GM12865 (cell line): ENCODE measurements at regions not wholly inside any gene's neighbourhood (a gene's known extent, or its start where the extent isn't known, plus 50 kb on each side); places are given as distances from the start of the nearest gene placed in this dataset.

Source experiments
- DNase-seq: peaks from one replicate; pipeline ENCODE4 v3.0.0; 2010; ENCODE audit warnings: low read depth
- H3K4me3 ChIP-seq: 2 replicates; pipeline ENCODE4 v1.5.1; 2011; ENCODE audit warnings: mild to moderate bottlenecking, low read depth, low read length, control low read depth
- CTCF ChIP-seq: IDR thresholded peaks from 2 replicates; pipeline ENCODE4 v1.5.1; 2011; ENCODE audit warnings: low read length, control low read depth, low read depth, inconsistent platforms; ENCODE audit not compliant: insufficient read depth; ENCODE audit errors: missing control alignments

- TF ChIP-seq CTCF, result no peak
- no peak for DNase-seq
- H3K4me3 ChIP-seq, result no peak overlapping the region
Measured at GRCh38 chr2:12436935-12437561, 279.7 kb upstream of the TRIB2 start.

- TF ChIP-seq CTCF, result no peak
- no peak overlapping the region for H3K4me3 ChIP-seq
- DNase-seq, result no peak
Measured at GRCh38 chr2:12440731-12441130, 276.0 kb upstream of the TRIB2 start.

GRCh38 chr2:12441750-12442475 lies 274.8 kb upstream of the TRIB2 start:
- no peak overlapping the region for H3K4me3 ChIP-seq
- DNase-seq, result no peak
- no peak for TF ChIP-seq CTCF

- no peak for DNase-seq
- H3K4me3 ChIP-seq, result no peak overlapping the region
- no peak for TF ChIP-seq CTCF
Measured at GRCh38 chr2:12442476-12442847, 274.3 kb upstream of the TRIB2 start.

- H3K4me3 ChIP-seq, result no peak overlapping the region
- no peak for DNase-seq
- TF ChIP-seq CTCF, result no peak
Measured at GRCh38 chr2:12448846-12449505, 267.8 kb upstream of the TRIB2 start.

- no peak for TF ChIP-seq CTCF
- peak; percentile 18 for DNase-seq
- no peak overlapping the region for H3K4me3 ChIP-seq
Measured at GRCh38 chr2:12451726-12452125, 265.0 kb upstream of the TRIB2 start.
